ENCODE measurements at regions not wholly inside any gene's neighbourhood (a gene's known extent, or its start where the extent isn't known, plus 50 kb on each side); places are given as distances from the start of the nearest gene placed in this dataset.

DNA sequence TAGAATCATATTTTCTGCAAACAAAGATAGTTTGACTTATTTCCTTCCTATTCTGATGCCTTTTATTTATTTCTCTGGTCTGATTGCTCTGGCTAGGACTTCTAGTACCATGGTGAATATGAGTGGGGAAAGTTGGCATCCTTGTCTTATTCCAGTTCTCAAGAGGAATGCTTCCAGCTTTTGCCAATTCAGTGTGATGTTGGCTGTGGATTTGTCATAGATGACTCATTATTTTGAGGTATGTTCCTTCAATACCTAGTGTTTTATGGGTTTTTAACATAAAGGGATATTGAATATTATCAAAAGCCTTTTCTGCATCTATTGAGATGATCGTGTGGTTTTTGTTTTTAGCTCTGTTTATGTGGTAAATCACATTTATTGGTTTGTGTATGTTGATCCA is 139.4 kb upstream of the CNTN1 start:
- no peak for DNase-seq (ENCODE audit: low read depth in 4 of 4, low spot score in 1 of 4)

DNA sequence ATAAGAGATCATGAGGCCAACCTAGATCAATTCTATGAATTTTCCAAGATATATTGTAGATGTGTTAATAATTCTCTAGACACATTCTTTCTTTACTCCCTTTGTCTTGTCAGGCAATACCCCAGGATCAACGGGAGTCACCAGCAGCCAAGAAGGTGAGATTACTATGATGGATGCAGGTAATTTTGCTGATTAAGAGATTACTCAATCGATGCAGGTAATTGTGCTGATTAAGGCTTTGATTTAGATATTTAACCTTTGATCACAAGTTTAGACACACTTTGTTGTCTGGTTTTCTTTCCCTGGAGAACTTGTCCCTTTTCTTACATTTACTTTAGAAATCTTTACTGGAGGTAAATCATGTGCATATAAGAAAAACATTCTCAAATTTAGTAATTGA is 134.3 kb upstream of the CNTN1 start:
- no peak for DNase-seq (ENCODE audit: low read depth in 4 of 4, low spot score in 1 of 4)

DNA sequence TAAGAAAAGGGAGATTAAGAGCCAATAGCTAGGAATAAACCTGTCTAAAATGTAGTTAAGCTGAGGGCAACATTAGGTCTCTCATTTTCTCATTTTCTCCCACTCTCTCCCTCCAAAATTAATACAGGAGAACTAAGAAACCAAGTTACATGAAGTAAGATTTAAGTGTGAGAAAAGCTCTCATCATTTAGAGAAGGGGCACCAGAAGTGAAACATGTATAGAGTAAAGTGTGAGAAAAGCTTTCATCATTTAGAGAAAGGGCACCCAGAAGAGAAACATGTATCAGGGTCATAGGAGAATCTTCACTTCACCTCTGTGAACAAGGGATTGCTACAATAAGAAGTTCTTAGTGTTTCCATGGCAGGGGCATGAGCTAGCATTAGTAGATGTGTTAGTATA is 132.4 kb upstream of the CNTN1 start:
- DNase-seq (ENCODE audit: low read depth in 4 of 4, low spot score in 1 of 4) = no peak

DNA sequence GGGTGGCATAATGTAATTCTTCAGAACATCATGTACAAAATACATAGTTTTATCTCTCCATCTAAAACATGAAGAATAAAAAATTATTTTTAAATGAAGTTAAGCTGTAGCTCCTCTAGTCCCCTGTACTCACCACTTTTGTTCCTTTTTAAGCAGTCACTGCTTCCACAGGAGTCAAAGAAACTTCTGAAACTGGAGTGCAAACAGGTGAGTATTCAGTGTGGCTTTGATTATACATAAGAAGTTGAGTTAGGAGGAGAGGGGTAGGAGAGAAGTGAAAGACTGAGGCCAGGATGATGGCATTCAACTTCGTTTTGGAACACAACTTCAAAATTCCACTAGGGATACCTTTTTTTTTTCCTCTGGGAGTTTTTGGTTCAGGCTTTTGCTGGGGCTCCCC is 131.4 kb upstream of the CNTN1 start:
- no peak for DNase-seq (ENCODE audit: low read depth in 4 of 4, low spot score in 1 of 4)

DNA sequence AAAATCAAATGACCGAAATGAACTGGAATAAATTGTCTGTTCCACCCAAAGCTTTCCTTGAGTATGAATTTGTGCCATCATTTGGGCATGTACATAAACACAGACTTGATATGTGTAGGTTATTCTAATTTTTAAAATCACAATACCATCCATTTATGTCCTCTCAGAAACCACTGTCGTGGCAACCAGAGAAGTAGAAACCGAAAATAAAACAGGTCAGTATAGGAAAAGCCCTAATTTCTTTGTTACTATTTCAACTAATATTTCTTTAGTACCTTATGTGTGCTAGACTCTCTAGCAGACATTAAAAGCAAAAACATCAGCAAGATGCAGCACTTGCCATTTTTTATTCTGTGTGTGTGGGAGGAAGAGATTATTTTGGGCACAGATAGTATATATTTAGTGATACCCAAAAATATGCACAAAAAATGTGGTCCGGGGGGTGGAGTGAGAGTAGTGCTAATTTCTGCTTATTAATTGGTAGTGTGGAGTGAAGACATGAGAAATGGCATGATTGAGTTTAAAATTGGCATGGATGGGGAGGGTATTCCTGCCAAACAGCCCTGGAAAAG is 130.8 kb upstream of the CNTN1 start:
- no peak for DNase-seq (ENCODE audit: low read depth in 4 of 4, low spot score in 1 of 4)

DNA sequence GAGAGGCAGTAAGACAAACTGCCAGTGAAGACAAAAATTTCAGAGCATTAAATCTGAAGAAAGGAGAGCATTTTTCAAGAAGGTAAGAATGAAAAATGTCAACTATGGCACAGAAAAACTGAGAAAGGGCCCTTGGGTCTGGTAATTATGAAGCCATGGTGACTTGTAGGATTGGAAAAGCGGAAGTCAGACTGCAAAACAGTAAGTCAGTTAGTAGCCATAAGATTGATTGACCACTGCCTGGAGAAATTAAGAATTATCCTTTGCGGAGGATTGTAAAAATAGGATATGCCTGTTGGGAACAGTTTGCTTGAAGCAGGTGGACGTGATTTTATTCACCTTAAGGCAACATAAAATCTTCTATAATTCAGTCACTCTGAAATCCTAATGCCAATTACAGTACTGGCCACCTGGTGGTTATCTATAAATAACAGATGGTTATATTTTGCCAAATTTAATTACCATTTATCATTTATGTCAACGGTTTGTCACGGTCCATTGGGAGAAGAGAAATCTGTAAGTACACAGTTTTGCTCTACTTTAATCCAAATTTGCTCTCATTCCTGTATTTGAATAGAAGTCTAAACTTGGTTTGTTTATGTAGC is 127.1 kb upstream of the CNTN1 start:
- no peak for DNase-seq (ENCODE audit: low read depth in 4 of 4, low spot score in 1 of 4)

DNA sequence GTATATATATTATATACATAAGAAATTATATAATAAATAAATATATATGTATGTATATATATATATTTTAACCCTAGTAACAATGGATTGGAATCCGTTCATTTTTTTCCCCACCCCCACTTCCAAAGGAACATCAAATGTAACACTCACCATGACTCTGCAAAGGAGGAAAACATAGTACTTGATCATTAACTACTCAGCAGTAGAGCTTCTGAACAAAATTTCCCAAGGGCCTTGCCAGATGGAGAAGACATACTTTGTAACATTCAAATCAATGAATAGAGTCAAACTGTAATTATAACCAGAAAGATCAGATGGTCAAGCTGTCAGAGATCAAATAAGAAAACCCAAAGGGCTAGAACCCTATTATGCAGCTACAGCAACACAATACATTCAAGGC is 126.0 kb upstream of the CNTN1 start:
- DNase-seq (ENCODE audit: low read depth in 4 of 4, low spot score in 1 of 4) = no peak

DNA sequence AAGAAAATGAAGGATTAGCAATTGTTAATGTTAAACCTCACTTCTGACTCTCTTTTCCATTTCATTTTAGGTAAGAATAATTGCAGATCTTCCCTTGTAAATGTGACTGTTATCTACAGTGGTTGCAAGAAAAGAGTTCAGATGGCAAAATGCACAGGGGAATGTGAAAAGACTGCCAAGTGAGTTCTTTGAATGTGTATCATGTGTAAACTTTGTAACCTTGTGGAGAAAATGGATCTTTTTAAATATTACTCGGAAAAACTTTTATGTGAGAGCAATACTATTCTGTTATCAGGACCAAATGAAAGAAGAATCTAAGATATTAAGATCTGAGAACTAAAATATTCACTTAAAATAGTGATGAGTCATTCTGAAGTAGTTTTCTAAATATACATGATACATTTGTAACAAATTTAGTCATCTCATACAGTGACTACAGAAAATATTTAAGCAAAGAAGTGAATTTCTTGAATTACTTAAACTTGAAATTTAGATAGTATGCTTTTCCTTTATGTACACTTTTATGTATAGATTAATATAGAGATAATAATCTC is 122.5 kb upstream of the CNTN1 start:
- no peak for DNase-seq (ENCODE audit: low read depth in 4 of 4, low spot score in 1 of 4)

DNA sequence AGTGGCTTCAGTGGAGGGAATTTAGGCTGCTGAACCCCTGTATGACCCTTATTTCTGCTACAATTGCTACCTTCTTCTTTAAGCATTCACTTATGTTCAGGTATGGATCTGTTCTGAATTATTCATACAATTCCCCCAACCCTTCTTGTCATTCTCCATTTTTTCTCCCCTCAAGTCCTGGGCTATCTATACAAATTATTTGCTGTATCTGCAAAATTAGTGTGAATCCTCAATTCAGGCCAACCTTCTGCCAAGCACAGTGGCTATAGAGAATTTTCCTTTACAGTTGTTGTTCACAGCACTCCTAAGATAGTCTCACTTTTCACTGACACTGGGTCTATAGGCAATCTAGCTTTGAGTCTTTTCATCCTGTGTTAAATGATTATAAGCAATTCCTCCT is 119.2 kb upstream of the CNTN1 start:
- DNase-seq (ENCODE audit: low read depth in 4 of 4, low spot score in 1 of 4) = no peak

DNA sequence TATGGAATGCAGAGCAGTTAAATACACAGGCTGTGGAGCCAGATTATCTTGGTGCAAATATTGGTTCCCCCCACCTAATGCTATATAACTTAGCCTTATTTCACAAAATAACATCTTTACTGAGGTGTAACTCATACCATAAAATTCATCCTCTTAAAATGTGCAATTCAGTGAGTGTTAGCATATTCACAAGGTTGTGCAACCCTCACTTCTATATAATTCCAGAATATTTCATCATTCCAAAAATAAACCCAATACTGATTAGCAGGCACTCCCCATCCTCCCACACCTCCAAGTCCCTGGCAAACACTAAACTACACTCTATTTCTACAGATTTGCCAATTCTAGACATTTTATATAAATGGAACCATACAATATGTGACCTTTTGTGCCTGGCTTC is 116.3 kb upstream of the CNTN1 start:
- DNase-seq (ENCODE audit: low read depth in 4 of 4, low spot score in 1 of 4) = no peak

DNA sequence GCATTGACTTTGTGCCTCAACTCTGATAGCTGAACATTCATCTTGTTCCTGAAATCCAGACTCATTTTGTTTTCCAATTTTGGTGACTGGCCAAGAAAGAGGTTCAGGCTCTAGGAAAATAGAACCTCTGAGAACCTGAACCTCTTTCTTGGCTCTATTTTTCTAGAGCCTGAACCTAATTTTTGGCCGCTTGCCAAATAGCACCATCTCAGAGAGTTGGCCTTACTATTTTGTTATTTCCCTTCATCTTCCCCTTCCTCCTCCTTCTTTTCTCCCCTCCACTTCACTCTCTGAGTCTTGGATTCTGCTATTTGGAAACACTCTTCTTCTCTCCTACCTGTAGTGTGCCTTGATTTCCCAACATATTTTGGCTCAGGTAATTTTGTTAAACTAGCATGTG is 114.4 kb upstream of the CNTN1 start:
- DNase-seq (ENCODE audit: low read depth in 4 of 4, low spot score in 1 of 4) = no peak

DNA sequence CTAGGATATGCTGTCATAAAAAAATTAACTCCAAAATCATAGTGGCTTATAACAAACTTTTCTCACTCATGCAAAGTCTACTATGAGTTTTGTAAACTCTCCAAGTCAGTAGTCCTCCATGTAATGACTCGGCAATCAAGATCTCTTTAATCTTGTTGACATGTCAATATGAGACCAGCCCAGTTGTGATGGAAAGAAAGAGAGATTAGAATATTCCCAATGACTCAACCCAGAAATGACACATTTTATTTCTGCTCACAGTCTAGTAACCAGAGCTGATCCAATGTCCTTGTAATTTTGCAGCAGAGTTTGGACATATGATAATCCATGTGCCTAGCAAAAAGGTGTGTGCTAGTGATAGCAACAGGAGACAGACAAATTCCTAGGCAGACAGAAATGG is 112.6 kb upstream of the CNTN1 start:
- no peak for DNase-seq (ENCODE audit: low read depth in 4 of 4, low spot score in 1 of 4)

DNA sequence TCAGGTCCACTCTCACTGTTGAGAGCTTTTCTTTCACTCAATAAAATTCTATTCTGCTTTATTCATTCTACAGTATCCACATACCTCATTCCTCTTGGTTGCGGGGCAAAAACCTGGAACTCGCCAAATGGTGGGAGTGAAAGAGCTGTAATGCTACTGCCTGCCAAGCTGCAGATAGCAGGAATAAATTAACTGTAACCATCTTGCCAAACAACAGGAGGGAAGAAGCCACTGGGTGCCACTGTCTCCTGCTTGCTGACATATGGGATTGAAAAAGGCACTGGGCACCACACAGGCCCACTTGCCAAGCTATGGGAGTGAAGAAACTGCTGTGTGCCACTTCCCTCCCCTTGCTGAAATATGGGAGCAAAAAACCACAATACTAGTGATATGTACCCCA is 111.9 kb upstream of the CNTN1 start:
- DNase-seq (ENCODE audit: low read depth in 4 of 4, low spot score in 1 of 4) = no peak

DNA sequence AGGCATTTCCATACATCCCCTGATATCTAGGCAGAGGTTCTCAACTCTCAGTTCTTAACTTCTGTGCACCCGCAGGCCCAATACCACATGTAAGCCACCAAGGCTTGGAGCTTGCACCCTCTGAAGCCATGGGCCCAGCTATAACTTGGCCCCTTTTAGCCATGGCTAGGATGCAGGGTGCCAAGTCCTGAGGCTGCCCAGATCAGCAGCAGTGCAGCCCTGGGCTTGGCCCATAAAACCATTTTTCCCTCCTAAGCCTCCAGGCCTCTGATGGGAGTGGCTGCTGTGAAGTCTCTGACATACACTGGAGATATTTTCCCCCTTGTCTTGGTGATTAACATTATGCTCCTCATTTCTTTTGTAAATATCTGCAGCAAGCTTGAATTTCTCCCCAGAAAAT is 110.3 kb upstream of the CNTN1 start:
- no peak for DNase-seq (ENCODE audit: low read depth in 4 of 4, low spot score in 1 of 4)

DNA sequence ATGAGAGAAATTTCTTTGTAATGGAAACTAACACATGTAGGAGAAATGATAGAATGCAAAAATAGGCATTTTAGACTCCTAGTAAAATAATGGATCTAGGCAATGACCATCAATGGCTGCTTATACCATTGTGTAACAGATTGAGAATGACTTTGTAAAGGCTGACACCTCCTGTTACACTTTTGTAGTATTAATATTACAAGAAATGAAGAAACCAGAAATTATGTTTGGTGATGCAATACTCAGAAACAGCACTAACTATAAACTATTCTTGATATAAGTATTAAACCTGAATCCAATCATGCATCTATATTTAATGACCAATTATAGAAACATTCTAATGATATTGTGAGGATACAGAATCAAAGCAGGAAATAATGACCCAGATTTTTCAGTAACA is 108.5 kb upstream of the CNTN1 start:
- no peak for DNase-seq (ENCODE audit: low read depth in 4 of 4, low spot score in 1 of 4)

DNA sequence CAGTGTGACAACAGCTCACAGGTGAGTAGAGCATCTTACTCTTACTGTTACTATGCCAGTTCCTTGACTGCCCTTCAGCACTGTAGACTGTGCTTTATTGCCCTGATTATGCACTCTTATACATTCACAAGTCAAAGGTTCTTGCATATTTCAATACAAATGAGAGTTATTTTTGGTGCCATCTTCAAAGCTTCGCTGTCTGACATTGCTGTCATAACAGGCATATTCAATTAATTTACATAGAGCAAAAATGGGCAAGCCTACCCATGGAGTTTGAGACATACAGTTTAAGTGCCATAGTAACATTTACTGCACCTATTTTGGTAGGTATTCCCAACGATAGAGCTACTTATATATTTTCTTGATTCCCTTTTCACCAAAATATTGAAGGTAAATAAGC is 107.5 kb upstream of the CNTN1 start:
- DNase-seq (ENCODE audit: low read depth in 4 of 4, low spot score in 1 of 4) = no peak

DNA sequence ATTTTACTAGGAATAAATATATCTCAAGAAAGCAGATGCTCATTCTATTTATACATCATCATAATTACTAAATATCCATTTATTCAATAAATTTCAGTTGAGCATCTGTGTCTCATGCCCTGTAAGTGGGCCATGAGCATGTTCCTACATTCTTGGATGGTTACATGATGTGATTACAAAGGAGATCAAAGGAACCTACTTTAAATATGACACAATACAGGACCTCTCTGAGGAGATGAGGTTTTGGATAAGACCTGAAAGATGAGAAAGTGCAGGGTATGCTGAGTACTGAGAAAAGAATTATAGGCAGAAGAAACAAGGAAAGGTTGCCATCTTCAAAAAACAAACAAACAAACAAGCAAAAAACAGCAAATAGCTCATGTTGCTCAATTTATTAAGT is 105.4 kb upstream of the CNTN1 start:
- DNase-seq (ENCODE audit: low read depth in 4 of 4, low spot score in 1 of 4) = no peak

DNA sequence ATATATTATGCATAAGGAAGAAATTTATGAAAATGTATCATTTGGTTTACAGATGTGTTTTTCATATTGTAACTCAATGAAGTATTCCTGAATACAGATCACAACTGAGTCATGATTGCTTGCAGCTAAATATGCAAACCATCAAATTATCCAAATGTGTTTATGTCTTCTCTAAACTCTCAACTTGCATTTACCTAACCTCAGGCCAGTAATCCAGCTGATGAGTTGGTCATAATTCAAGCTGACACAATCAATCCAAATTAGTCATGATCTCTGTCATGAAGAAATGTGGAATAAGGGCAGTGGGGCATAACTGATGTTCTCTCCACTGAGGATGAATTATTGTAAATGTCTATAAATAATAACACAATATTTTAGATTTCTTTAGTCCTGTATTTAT is 104.8 kb upstream of the CNTN1 start:
- DNase-seq (ENCODE audit: low read depth in 4 of 4, low spot score in 1 of 4) = no peak

DNA sequence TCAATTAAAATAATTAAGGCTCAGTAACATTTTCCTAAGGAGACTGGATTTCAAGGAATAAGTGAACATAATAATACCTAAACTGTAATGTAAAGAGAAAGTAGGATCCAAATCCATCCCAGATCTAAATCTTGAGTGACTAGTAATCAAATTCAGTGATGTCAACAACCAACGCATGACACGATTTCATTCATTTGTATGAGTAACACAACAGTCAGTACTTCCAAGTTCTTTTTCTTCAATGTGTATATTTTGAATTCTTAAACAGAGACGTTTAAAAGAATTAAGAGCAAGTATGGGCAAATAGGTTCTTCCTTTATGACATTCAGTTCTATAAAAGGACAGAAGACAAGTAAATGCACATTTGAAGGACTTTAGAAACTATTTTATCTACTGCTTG is 104.3 kb upstream of the CNTN1 start:
- DNase-seq (ENCODE audit: low read depth in 4 of 4, low spot score in 1 of 4) = no peak

DNA sequence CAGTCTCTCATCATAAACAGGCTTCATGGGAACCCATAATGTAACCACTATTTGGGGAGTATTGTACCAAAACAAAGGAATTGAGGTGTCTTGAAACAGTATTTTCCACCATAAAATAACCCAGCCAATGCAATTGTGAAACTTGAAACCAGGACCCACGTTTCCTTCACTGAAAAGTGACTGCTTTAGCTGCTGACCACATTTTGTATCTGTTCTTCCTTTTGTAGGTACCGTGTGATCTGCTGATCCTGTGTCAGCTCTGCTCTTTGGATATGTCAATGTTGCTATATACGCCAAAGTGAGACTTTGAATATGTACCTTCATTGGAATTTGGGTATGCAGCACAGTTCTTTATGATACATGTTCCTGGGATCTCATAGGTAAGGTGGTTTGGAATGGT is 95.1 kb upstream of the CNTN1 start:
- DNase-seq (ENCODE audit: low read depth in 4 of 4, low spot score in 1 of 4) = no peak

DNA sequence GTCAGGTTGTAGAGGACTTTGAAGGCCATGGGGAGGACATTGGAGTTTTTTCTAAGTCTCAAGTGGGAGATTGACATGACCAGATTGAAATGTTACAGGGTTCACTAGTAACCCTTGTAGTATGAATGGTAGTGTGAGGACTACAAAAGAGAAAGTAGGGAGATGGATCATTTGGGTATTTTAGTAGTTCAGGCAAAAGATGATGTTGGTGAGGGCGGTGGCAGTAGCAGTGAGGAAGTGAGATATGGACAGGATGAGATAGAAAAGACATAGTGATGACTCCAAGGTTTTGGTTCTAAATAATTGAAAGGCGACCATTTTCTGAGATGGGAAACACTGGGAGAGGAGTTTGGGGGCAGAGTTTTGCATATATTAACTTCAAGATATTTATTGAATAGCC is 94.2 kb upstream of the CNTN1 start:
- no peak for DNase-seq (ENCODE audit: low read depth in 4 of 4, low spot score in 1 of 4)

DNA sequence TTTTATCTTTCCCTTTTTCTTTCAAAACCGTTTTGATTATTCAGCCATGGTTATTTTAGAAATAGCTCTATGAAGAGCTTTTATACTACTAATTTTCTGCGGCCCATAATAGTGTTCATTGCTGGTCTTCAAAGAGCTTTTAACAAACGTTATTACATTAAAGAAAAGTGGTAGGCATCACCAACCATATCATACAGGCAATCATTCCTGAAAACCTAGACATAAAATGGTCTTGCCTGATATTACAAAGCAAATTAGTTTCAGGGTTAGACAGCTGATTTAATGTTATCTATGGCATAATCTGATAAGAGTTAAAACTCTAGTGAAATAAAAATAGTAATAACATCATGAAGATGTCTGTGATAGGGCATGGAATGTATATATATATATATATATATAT is 89.7 kb upstream of the CNTN1 start:
- DNase-seq (ENCODE audit: low read depth in 4 of 4, low spot score in 1 of 4) = no peak

DNA sequence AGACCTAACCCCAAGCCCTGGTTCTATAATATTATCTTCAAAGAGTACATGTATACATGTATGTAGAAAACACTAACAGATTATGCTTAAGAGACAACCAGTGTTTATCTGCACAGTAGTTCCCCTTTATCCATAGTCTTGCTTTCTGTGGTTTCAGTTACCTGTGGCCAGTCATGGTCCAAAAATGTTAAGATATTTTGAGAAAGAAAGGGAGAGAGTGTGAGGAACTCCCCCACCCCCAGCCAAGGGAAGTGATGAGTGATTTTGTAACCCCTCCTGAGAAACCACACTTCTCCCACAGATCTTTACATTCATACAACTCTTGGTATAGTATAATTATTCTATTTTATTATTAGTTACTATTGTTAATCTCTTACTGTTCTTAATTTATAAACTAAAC is 77.3 kb upstream of the CNTN1 start:
- no peak for DNase-seq (ENCODE audit: low read depth in 4 of 4, low spot score in 1 of 4)

All from stimulated activated CD4-positive, alpha-beta T cell treated with anti-CD3 and anti-CD28 coated beads, Interleukin-1b, Interleukin-23, amount 100 ng/mL, for 24 hours (primary cell).